Activated CD4-positive, alpha-beta T cell treated with anti-CD3 and anti-CD28 coated beads, Interleukin-2, Interleukin-4, amounts not matched to agents 100 ng/mL and 50 ng/mL, durations not matched to agents 16 hours and 8 hours (primary cell): ENCODE measurements at regions not wholly inside any gene's neighbourhood (a gene's known extent, or its start where the extent isn't known, plus 50 kb on each side); places are given as distances from the start of the nearest gene placed in this dataset.

Source experiments
- DNase-seq: peaks from one replicate; pipeline ENCODE4 v3.0.0-alpha.2; 2020; ENCODE audit warnings: low spot score

GRCh38 chr2:126403039-126403628 is 252.8 kb upstream of the GYPC start:
- DNase-seq = no peak

- DNase-seq = no peak
These were observed 249.7 kb upstream of the GYPC start for GRCh38 chr2:126406267-126406666.

- no peak for DNase-seq
These were observed 247.3 kb upstream of the GYPC start for GRCh38 chr2:126408671-126409070.

- DNase-seq = no peak
These were observed 246.1 kb upstream of the GYPC start for GRCh38 chr2:126409850-126410249.

- peak; percentile 39 for DNase-seq
These were observed 242.9 kb upstream of the GYPC start for GRCh38 chr2:126413079-126413478.

- DNase-seq = no peak
These were observed 236.6 kb upstream of the GYPC start for GRCh38 chr2:126419403-126419802.

- DNase-seq = no peak
These were observed 230.0 kb upstream of the GYPC start for GRCh38 chr2:126425943-126426342.

- DNase-seq = no peak
These were observed 226.9 kb upstream of the GYPC start for GRCh38 chr2:126429103-126429502.

GRCh38 chr2:126431136-126431535 is 224.8 kb upstream of the GYPC start:
- no peak for DNase-seq

GRCh38 chr2:126436411-126436810 is 219.5 kb upstream of the GYPC start:
- no peak for DNase-seq

- DNase-seq = no peak
These were observed 218.9 kb upstream of the GYPC start for GRCh38 chr2:126437016-126437415.

GRCh38 chr2:126444512-126444911 is 211.4 kb upstream of the GYPC start:
- DNase-seq = no peak

GRCh38 chr2:126446106-126446695 is 209.8 kb upstream of the GYPC start:
- no peak for DNase-seq

- DNase-seq = no peak
These were observed 207.3 kb upstream of the GYPC start for GRCh38 chr2:126448611-126449010.

- DNase-seq = no peak
These were observed 206.3 kb upstream of the GYPC start for GRCh38 chr2:126449677-126450076.

GRCh38 chr2:126463892-126464674 is 191.9 kb upstream of the GYPC start:
- no peak for DNase-seq

- DNase-seq = peak; percentile 15
These were observed 188.4 kb upstream of the GYPC start for GRCh38 chr2:126467367-126468054.

- DNase-seq = no peak
These were observed 180.9 kb upstream of the GYPC start for GRCh38 chr2:126475031-126475430.

- DNase-seq = no peak
These were observed 179.3 kb upstream of the GYPC start for GRCh38 chr2:126476691-126477090.

- DNase-seq = no peak
These were observed 175.9 kb upstream of the GYPC start for GRCh38 chr2:126480033-126480432.

- no peak for DNase-seq
These were observed 173.1 kb upstream of the GYPC start for GRCh38 chr2:126482582-126483464.

GRCh38 chr2:126494593-126494992 is 161.4 kb upstream of the GYPC start:
- no peak for DNase-seq
